ENCODE measurements at regions not wholly inside any gene's neighbourhood (a gene's known extent, or its start where the extent isn't known, plus 50 kb on each side); places are given as distances from the start of the nearest gene placed in this dataset.

- intact Hi-C loops (cut with DNase I): no loop called here
Measured at GRCh38 chr15:69963385-69963784, 134.3 kb downstream of the TLE3 start.

GRCh38 chr15:69971771-69972170, 125.9 kb downstream of the TLE3 start:
- WGBS, 2 donors: 76 to 86% methylated on average over 2 of the region's 2 CpGs

More at GRCh38 chr15:69963385-69963784, 134.3 kb downstream of the TLE3 start:
- TF ChIP-seq, protein P1, sequence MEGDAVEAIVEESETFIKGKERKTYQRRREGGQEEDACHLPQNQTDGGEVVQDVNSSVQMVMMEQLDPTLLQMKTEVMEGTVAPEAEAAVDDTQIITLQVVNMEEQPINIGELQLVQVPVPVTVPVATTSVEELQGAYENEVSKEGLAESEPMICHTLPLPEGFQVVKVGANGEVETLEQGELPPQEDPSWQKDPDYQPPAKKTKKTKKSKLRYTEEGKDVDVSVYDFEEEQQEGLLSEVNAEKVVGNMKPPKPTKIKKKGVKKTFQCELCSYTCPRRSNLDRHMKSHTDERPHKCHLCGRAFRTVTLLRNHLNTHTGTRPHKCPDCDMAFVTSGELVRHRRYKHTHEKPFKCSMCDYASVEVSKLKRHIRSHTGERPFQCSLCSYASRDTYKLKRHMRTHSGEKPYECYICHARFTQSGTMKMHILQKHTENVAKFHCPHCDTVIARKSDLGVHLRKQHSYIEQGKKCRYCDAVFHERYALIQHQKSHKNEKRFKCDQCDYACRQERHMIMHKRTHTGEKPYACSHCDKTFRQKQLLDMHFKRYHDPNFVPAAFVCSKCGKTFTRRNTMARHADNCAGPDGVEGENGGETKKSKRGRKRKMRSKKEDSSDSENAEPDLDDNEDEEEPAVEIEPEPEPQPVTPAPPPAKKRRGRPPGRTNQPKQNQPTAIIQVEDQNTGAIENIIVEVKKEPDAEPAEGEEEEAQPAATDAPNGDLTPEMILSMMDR (IDR thresholded peaks at IDR 0.05): no peak
- no peak for TF ChIP-seq POLR2AphosphoS5 (IDR thresholded peaks at IDR 0.05)
- Histone ChIP-seq H3K36me3 (no peaks in the 10 kb centered on the region), H3K27me3 (no peaks in the 10 kb centered on the region), H3K27ac (no peak overlapping the region), H3K9me3 (no peaks in the 10 kb centered on the region), H3K4me3 (no peak overlapping the region), H3K4me1 (no peaks in the 10 kb centered on the region)
- DNase-seq: no peak

GRCh38 chr15:69972436-69972835, 125.3 kb downstream of the TLE3 start:
- intact Hi-C loops (cut with DNase I): no loop called here
- no peak for DNase-seq
- Histone ChIP-seq H3K4me1 (no peaks in the 10 kb centered on the region), H3K27me3 (peaks cover 0 to 5% (median 0%) of the 10 kb centered on the region in 3 donors), H3K4me3 (no peak overlapping the region), H3K9me3 (no peaks in the 10 kb centered on the region), H3K27ac (no peak overlapping the region), H3K36me3 (no peaks in the 10 kb centered on the region)
- WGBS, 2 donors: 81 to 86% methylated on average over 3 of the region's 3 CpGs
- TF ChIP-seq POLR2A (IDR thresholded peaks at IDR 0.05) (no peak), EP300 (IDR thresholded peaks at IDR 0.05) (no peak), POLR2AphosphoS5 (IDR thresholded peaks at IDR 0.05) (no peak)
- TF ChIP-seq, protein P1 (IDR thresholded peaks at IDR 0.05): no peak

More at GRCh38 chr15:69971771-69972170, 125.9 kb downstream of the TLE3 start:
- Histone ChIP-seq H3K4me3 (no peak overlapping the region), H3K9me3 (no peaks in the 10 kb centered on the region), H3K27me3 (peaks cover 0 to 5% (median 0%) of the 10 kb centered on the region in 3 donors), H3K27ac (no peak overlapping the region), H3K36me3 (no peaks in the 10 kb centered on the region), H3K4me1 (no peaks in the 10 kb centered on the region)
- TF ChIP-seq, protein P1 (IDR thresholded peaks at IDR 0.05): no peak
- no peak for TF ChIP-seq EP300 (IDR thresholded peaks at IDR 0.05)
- TF ChIP-seq POLR2AphosphoS5 (IDR thresholded peaks at IDR 0.05): no peak
- no peak for TF ChIP-seq POLR2A (IDR thresholded peaks at IDR 0.05)
- intact Hi-C loops (cut with DNase I): no loop called here
- no peak for DNase-seq

- Histone ChIP-seq H3K27ac (no peak overlapping the region), H3K4me3 (no peak overlapping the region), H3K27me3 (peaks cover 0 to 5% (median 0%) of the 10 kb centered on the region in 3 donors), H3K9me3 (no peaks in the 10 kb centered on the region), H3K36me3 (no peaks in the 10 kb centered on the region), H3K4me1 (no peaks in the 10 kb centered on the region)
- WGBS, 2 donors: 32 to 38% methylated on average over 6 of the region's 6 CpGs
- DNase-seq: no peak
- intact Hi-C loops (cut with DNase I): no loop called here
- TF ChIP-seq, protein P1 (IDR thresholded peaks at IDR 0.05): no peak
- TF ChIP-seq POLR2AphosphoS5 (IDR thresholded peaks at IDR 0.05) (no peak), EP300 (IDR thresholded peaks at IDR 0.05) (no peak), POLR2A (IDR thresholded peaks at IDR 0.05) (no peak)
Measured at GRCh38 chr15:69973102-69973714, 124.5 kb downstream of the TLE3 start.

- DNase-seq: no peak
- Histone ChIP-seq H3K27ac (no peak overlapping the region), H3K36me3 (no peaks in the 10 kb centered on the region), H3K9me3 (no peaks in the 10 kb centered on the region), H3K4me3 (no peak overlapping the region), H3K4me1 (no peaks in the 10 kb centered on the region), H3K27me3 (peaks cover 0 to 5% (median 0%) of the 10 kb centered on the region in 3 donors)
- intact Hi-C loops (cut with DNase I): no loop called here
- WGBS, 2 donors: 66 to 68% methylated on average over 4 of the region's 4 CpGs
- TF ChIP-seq POLR2AphosphoS5 (IDR thresholded peaks at IDR 0.05) (no peak), EP300 (IDR thresholded peaks at IDR 0.05) (no peak), POLR2A (IDR thresholded peaks at IDR 0.05) (no peak)
- TF ChIP-seq, protein P1 (IDR thresholded peaks at IDR 0.05): no peak
Measured at GRCh38 chr15:69973880-69974279, 123.8 kb downstream of the TLE3 start.

Measured in sigmoid colon (tissue), 6 donors.